Kasumi-1 (cell line): ENCODE measurements at regions not wholly inside any gene's neighbourhood (a gene's known extent, or its start where the extent isn't known, plus 50 kb on each side); places are given as distances from the start of the nearest gene placed in this dataset.

Experiments
- DNase-seq, 2 experiments: peaks; one replicate each; lab custom pipeline; 2025; lab: John Stamatoyannopoulos, UW

- DNase-seq = no peak
Observed at GRCh38 chr2:18651842-18652774, 62.7 kb upstream of the NT5C1B start.

DNA sequence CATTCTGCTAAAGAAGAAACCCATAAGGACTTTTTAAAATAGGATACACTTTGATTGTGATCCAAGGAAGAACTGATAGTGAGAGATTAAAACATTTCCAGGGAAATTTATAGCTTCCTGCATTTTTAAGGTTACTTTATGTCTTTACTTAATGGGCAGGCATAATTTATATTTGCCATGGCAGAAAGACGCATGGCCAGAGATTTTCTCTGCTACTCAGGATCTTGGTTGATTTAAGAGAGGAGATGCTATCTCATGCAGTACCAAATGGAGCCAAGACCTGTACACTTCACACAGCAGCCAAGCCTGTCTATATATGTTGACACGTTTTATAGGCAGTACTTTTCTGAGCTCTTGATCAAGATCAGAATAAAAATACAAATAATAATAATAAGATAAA lies 60.9 kb upstream of the NT5C1B start:
- DNase-seq = no peak

GRCh38 chr2:18649502-18650135 lies 60.2 kb upstream of the NT5C1B start:
- DNase-seq = no peak

DNA sequence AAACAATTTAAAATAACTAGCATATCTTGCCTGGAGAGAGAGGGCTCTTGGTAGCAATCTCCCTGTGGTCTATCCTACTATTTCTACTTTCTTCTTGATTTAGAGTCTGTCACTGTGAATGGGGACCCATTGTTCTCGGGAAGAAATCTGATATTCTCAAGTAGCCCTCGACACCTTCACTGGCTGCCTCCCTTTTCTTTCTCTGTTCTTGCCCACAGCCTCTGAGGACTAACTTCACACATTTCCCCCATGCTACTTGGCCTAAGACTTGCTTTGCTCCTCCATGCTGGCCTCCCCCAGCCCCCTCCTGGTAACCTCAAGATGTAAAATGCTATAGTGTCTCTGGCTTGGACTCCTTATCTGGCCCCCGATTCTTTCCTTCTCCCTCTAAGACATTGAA lies 58.8 kb upstream of the NT5C1B start:
- DNase-seq = no peak

GRCh38 chr2:18647731-18648130 lies 58.4 kb upstream of the NT5C1B start:
- DNase-seq = no peak

- DNase-seq = no peak
Observed at GRCh38 chr2:18645315-18645714, 55.9 kb upstream of the NT5C1B start.

- no peak for DNase-seq
Observed at GRCh38 chr2:18644115-18644462, 54.7 kb upstream of the NT5C1B start.

DNA sequence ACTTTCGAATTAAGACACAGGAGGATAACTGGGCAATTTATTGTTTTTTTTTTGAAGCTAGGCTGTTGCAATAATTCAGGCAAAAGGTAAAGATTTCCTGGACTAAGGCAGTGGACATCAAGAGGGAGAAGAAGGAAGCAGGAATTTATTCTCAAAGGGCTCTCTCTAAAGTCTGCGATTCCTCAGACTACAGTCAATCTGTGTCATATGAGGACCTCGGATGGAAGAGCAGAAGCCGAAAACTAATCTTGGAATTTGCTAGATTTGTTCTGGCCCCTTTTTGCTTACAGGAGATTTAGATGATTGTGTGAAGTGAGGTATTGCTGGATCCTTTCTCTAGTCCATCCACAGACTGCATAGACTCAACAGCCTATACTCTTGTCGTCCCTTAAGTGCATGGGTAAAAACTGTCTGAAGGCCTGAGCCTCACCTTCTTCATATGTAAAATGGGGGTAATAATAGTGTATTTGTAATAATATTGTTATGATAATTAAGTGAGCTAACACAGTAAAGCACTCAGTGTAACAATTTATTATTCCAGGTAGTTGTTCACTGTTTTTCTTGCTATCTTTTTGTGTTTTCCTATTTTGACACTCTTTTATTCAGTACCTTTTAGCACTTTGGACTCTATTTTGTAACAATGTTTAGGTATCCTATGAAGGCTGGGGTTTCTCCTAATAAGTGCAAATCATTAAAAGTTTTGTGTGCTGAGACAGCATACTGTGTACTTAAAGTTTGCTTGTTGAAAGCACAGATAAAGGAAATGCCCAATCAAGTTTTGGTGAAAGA lies 54.2 kb upstream of the NT5C1B start:
- no peak for DNase-seq

DNA sequence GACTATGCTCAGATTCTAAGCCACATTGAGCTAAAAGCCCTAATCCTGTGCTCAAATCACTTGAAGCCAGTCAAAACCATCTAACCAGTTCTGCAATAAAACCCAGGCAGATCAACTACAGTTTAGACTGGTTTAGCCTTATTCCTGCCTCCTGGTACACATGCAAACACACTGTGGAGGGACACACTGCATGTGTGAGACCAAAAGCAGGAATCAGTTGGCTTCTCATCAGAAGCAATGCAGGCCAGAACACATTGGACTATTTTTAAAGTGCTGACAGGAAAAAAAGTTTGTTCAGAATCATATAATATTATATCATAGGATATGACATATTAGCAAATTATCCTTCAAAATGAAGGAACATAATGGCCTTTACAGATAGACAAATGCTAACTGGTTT lies 52.5 kb upstream of the NT5C1B start:
- no peak for DNase-seq

DNA sequence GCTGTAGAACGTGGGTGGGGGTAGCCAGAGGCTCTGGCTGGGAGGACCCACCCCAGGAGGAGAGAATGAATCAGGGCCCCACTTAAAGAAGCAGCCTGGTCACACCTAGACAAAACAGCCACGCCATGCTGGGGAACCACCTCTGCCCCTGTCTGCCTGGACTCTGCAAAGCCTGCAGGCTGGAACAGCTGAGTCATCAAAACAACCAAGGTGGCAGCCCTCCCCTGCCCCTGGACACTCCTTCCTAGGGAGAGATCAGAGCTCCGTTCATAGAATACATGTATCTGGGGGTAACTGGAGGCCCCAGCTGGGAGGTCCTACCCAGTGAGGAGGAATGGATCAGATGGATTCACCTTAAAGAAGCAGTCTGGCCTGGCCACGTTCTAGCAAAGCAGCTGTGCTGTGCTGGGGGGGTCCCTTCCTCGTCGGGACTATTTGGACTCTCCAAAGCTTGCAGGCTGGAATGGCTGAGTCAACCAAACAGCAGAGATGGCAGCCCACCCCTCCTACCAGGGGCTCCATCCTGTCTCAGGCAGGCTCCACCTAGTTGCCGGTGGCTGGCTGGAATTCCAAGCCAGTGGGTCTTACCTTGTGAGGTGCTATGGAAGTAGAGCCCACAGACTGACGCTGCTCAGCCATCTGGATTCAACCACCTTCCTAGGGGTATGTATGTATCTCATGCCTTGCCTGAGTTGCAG lies 50.5 kb upstream of the NT5C1B start:
- DNase-seq = no peak
